GM12874 (cell line): ENCODE measurements at regions not wholly inside any gene's neighbourhood (a gene's known extent, or its start where the extent isn't known, plus 50 kb on each side); places are given as distances from the start of the nearest gene placed in this dataset.

Experiments
- CTCF ChIP-seq: IDR thresholded peaks from 2 replicates; pipeline ENCODE4 v1.5.1; 2011; ENCODE audit warnings: low read depth, mild to moderate bottlenecking, control low read depth, low read length, moderate library complexity; ENCODE audit not compliant: insufficient read depth

GRCh38 chr3:72449551-72449950 is 398.7 kb downstream of the SHQ1 start:
- TF ChIP-seq CTCF, result no peak

- TF ChIP-seq CTCF, result no peak
Observed at GRCh38 chr3:72448858-72449257, 399.4 kb downstream of the SHQ1 start.

- no peak for TF ChIP-seq CTCF
Observed at GRCh38 chr3:72448375-72448823, 399.8 kb downstream of the SHQ1 start.

GRCh38 chr3:72447059-72447946 is 400.9 kb downstream of the SHQ1 start:
- no peak for TF ChIP-seq CTCF

- TF ChIP-seq CTCF, result no peak
Observed at GRCh38 chr3:72446218-72447058, 401.8 kb downstream of the SHQ1 start, which contains the start of gene RYBP. TSS of gene RYBP (minus strand) at chr3:72446621.

GRCh38 chr3:72445827-72446217 is 402.4 kb downstream of the SHQ1 start:
- TF ChIP-seq CTCF, result no peak

- no peak for TF ChIP-seq CTCF
Observed at GRCh38 chr3:72444656-72445223, 403.5 kb downstream of the SHQ1 start.
